ENCODE measurements at regions not wholly inside any gene's neighbourhood (a gene's known extent, or its start where the extent isn't known, plus 50 kb on each side); places are given as distances from the start of the nearest gene placed in this dataset.
"Not testable (repeated sequence)": the region's sequence is repeated elsewhere in the genome, so short reads cannot be mapped to it uniquely, and the experiment has no call there.

GRCh38 chr9:117649126-117649525, 55.1 kb upstream of the TLR4 start:
- TF ChIP-seq CTCF (conservative IDR thresholded peaks at IDR 0.05; ENCODE audit: low read depth, low read length): no peak
- no peak overlapping the region for H3K4me3 ChIP-seq (ENCODE audit: low read length)
- no peak for DNase-seq (ENCODE audit: low read depth)

DNA sequence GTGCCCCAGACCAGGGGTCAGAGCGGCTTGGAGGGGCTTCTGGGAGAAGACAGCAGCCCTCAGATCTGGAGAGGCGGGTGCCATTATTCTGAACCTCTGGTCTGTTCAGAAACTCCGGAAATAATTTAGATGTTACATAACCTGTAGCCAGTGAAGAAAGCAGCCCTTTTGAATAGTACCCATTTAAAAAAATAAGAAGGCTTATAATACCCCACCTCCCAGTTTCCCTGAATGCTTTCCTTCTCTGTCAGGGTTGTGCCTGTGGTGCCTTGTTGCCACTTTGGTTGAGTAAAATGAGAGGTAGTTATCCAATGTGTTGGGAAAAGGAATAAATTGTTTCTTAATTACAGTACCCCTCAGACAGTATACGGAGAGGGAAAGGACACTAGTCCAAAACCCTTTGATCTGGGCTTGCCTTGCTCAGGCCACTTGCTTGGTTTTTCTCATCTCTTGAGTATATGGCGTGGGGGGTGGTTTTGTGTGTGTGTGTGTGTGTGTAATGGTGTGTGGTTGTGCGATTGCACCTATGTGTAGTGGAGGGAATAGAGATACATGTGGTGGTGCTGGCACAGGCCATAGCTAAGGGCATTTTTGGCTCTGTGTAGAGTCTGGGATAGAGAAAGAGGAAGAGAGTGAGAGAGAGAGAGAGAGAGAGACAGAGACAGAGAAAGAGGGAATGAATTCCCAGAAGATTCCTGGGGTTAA, 59.1 kb upstream of the TLR4 start:
- no peak for TF ChIP-seq CTCF (conservative IDR thresholded peaks at IDR 0.05; ENCODE audit: low read depth, low read length)
- H3K4me3 ChIP-seq (ENCODE audit: low read length): peak overlapping the region; percentile 7
- DNase-seq (ENCODE audit: low read depth): no peak

- peak overlapping the region; percentile 7 for H3K4me3 ChIP-seq (ENCODE audit: low read length)
- no peak for DNase-seq (ENCODE audit: low read depth)
- TF ChIP-seq CTCF (conservative IDR thresholded peaks at IDR 0.05; ENCODE audit: low read depth, low read length): peak; percentile 98
Measured at GRCh38 chr9:117644133-117644931, 59.9 kb upstream of the TLR4 start.

DNA sequence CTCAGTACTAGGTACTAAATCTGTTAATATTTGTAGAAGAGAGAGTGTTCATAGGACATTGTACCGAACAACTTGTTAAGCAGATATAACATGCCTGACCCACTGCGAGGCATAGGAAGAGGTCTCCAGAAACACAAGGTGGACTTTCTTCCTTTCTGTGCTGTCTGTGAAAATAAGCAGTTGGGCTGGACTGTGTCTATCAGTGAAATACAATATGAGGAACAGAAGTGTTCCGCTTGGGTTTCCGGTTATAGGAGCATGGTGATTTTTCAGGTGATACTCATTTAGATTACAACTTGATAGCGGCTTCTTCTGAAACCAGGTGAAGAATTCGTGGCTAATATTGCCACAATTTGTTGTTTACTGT, 60.9 kb upstream of the TLR4 start:
- no peak for TF ChIP-seq CTCF (conservative IDR thresholded peaks at IDR 0.05; ENCODE audit: low read depth, low read length)
- DNase-seq (ENCODE audit: low read depth): no peak
- H3K4me3 ChIP-seq (ENCODE audit: low read length): no peak overlapping the region

DNA sequence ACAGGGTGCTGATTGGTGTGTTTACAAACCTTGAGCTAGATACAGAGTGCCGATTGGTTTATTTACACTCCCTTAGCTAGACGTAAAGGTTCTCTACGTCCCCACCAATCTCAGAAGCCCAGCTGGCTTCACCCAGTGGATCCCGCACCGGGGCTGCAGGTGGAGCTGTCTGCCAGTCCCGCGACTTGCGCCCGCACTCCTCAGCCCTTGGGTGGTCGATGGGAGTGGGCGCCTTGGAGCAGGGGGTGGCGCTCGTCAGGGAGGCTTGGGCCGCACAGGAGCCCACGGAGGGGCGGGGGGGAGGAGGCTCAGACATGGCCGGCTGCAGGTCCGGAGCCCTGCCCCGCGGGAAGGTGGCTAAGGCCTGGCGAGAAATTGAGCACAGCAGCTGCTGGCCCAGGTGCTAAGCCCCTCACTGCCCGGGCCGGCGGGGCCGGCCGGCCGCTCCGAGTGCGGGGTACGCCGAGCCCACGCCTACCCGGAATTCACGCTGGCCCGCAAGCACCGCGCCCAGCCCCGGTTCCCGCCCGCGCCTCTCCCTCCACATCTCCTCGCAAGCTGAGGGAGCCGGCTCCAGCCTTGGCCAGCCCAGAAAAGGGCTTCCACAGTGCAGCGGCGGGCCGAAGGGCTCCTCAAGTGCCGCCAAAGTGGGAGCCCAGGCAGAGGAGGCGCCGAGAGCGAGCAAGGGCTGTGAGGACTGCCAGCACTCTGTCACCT, 61.5 kb upstream of the TLR4 start:
- not testable (repeated sequence) for H3K4me3 ChIP-seq (ENCODE audit: low read length); DNase-seq (ENCODE audit: low read depth)

- H3K4me3 ChIP-seq (ENCODE audit: low read length): no peak overlapping the region
- no peak for TF ChIP-seq CTCF (conservative IDR thresholded peaks at IDR 0.05; ENCODE audit: low read depth, low read length)
- DNase-seq (ENCODE audit: low read depth): no peak
Measured at GRCh38 chr9:117636681-117637080, 67.5 kb upstream of the TLR4 start.

DNA sequence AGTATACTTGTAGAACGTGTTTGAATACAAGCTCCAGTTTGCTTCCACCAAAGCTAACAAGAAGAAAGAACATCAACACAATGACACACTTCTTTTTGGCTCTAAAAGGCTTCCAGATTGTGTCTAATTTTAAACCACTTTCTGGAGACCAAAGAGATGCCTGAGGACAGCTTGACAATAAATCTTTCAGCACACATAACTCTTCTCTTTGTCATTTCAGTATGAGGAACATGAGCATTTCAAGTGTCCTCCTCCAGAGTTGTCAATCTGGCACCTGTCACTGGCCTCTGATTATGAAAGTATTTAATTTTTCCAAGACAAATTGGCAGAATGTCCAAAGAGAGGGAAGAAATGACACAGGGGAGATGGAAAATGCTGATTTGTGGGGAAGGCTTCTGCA, 79.0 kb upstream of the TLR4 start:
- TF ChIP-seq CTCF (conservative IDR thresholded peaks at IDR 0.05; ENCODE audit: low read depth, low read length): no peak
- DNase-seq (ENCODE audit: low read depth): no peak
- H3K4me3 ChIP-seq (ENCODE audit: low read length): no peak overlapping the region
